T-helper 1 cell treated with Interleukin-12 subunit alpha and Interleukin-12 subunit beta and Interleukin-4 antibody, amounts not matched to agents 30 ng/mL and 1 ng/mL, for 36 hours (primary cell): ENCODE measurements at regions not wholly inside any gene's neighbourhood (a gene's known extent, or its start where the extent isn't known, plus 50 kb on each side); places are given as distances from the start of the nearest gene placed in this dataset.
"Not testable (repeated sequence)": the region's sequence is repeated elsewhere in the genome, so short reads cannot be mapped to it uniquely, and the experiment has no call there.

Experiments
- intact Hi-C: fragments of 100-400 bp; cut with micrococcal nuclease; formaldehyde crosslinking; loops from one replicate; pipeline ENCODE4 v1.15.1; 2024

- intact Hi-C loops, result not testable (repeated sequence)
Measured at GRCh38 chrX:39798488-39798887, 299.3 kb downstream of the BCOR start.

GRCh38 chrX:39802354-39802753 is 295.4 kb downstream of the BCOR start:
- intact Hi-C loops, result no loop called here

GRCh38 chrX:39802908-39803307 is 294.9 kb downstream of the BCOR start:
- intact Hi-C loops, result no loop called here

GRCh38 chrX:39805022-39805421 is 292.7 kb downstream of the BCOR start:
- intact Hi-C loops, result no loop called here

GRCh38 chrX:39805825-39806224 is 291.9 kb downstream of the BCOR start:
- intact Hi-C loops, result no loop called here

- intact Hi-C loops, result no loop called here
Measured at GRCh38 chrX:39808471-39808917, 289.3 kb downstream of the BCOR start.

- intact Hi-C loops, result no loop called here
Measured at GRCh38 chrX:39809331-39809730, 288.4 kb downstream of the BCOR start.

- intact Hi-C loops, result loop anchor here (5.0 kb wide), 1 partner anchor 549 kb away; no protein-coding TSS in a partner anchor
Measured at GRCh38 chrX:39810901-39811300, 286.9 kb downstream of the BCOR start.

- intact Hi-C loops, result loop anchor here (5.0 kb wide), 1 partner anchor 549 kb away; no protein-coding TSS in a partner anchor
Measured at GRCh38 chrX:39811376-39811775, 286.4 kb downstream of the BCOR start.

GRCh38 chrX:39813631-39814277 is 284.0 kb downstream of the BCOR start:
- intact Hi-C loops, result loop anchor here (1.0 to 5.0 kb wide), 9 partner anchors 71 to 655 kb away; no protein-coding TSS in a partner anchor

- intact Hi-C loops, result loop anchor here (1.0 to 5.0 kb wide), 9 partner anchors 70 to 654 kb away; no protein-coding TSS in a partner anchor
Measured at GRCh38 chrX:39814391-39814790, 283.4 kb downstream of the BCOR start.

- intact Hi-C loops, result loop anchor here (2.0 to 5.0 kb wide), 5 partner anchors 43 to 191 kb away; no protein-coding TSS in a partner anchor
Measured at GRCh38 chrX:39815631-39816030, 282.1 kb downstream of the BCOR start.

GRCh38 chrX:39816871-39817731 is 280.7 kb downstream of the BCOR start:
- intact Hi-C loops, result loop anchor here (1.0 to 5.0 kb wide), 3 partner anchors 38 to 55 kb away; no protein-coding TSS in a partner anchor

GRCh38 chrX:39817754-39818470 is 279.8 kb downstream of the BCOR start:
- intact Hi-C loops, result loop anchor here (1.0 to 5.0 kb wide), 3 partner anchors 37 to 54 kb away; no protein-coding TSS in a partner anchor

- intact Hi-C loops, result loop anchor here (5.0 kb wide), 2 partner anchors 46 to 54 kb away; no protein-coding TSS in a partner anchor
Measured at GRCh38 chrX:39818750-39819149, 279.0 kb downstream of the BCOR start.

GRCh38 chrX:39819921-39820849 is 277.6 kb downstream of the BCOR start:
- intact Hi-C loops, result loop anchor here (5.0 kb wide), 2 partner anchors 48 to 52 kb away; no protein-coding TSS in a partner anchor

GRCh38 chrX:39820938-39821708 is 276.6 kb downstream of the BCOR start:
- intact Hi-C loops, result no loop called here

GRCh38 chrX:39821709-39822095 is 276.1 kb downstream of the BCOR start:
- intact Hi-C loops, result no loop called here

GRCh38 chrX:39822133-39822748 is 275.5 kb downstream of the BCOR start:
- intact Hi-C loops, result no loop called here
